ENCODE measurements at regions not wholly inside any gene's neighbourhood (a gene's known extent, or its start where the extent isn't known, plus 50 kb on each side); places are given as distances from the start of the nearest gene placed in this dataset.

DNA sequence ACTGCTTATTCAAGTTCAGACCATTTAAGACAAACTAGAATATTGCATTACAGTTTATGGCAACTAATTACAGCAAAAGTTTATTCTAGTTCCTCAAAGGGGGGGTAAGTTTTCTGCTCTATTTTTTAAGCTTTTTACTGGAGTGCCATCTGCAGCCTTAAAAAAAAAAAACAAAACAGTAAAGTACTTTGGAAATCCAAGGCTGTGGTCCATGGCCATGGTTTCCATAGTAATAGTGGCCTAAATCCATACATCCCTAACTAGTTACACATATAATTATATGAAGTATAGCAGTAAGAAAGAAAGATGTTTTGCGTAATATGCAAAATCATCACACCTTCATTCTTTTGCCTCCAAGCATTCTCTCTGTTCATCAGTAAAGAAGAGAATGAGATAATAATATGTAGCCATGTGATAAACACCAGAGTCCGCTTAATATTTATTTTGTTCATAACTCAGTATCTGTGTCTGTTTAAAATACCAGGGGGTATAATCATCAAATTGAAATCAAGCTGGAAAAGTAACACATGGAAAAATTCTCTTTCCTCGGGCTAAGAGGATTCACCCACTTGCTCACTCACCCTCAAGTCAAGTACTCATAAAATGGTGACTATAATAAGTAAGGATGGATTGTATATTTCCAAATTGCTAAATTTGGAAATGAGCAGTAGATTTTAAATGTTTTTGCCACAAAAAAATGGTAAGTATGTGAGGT is 301.1 kb upstream of the RND3 start:
- Mint-ChIP-seq H3K36me3 (ENCODE audit: low read depth, unreplicated experiment) (no peaks in the 10 kb centered on the region), H3K4me1 (ENCODE audit: low read depth, unreplicated experiment) (no peaks in the 10 kb centered on the region), H3K4me3 (ENCODE audit: unreplicated experiment) (no peak overlapping the region), H3K27ac (ENCODE audit: unreplicated experiment) (no peak overlapping the region), H3K9me3 (ENCODE audit: unreplicated experiment) (no peaks in the 10 kb centered on the region), H3K27me3 (ENCODE audit: low read depth, unreplicated experiment) (no peaks in the 10 kb centered on the region)
- Histone ChIP-seq H3K4me2 (ENCODE audit: low read length) (no peak overlapping the region), H3K27ac (ENCODE audit: low read depth, low read length) (no peak overlapping the region), H4K20me1 (ENCODE audit: insufficient read depth, low read length) (no peaks in the 10 kb centered on the region), H3K4me3 (ENCODE audit: insufficient read depth, low read depth, low read length) (no peak overlapping the region), H3K36me3 (ENCODE audit: insufficient read depth, low read length) (no peaks in the 10 kb centered on the region), H3K9me3 (ENCODE audit: insufficient read depth, low read depth, low read length) (peaks cover 3% of the 10 kb centered on the region), H3K27me3 (ENCODE audit: insufficient read depth, low read length) (no peaks in the 10 kb centered on the region), H3K9ac (ENCODE audit: low read length) (no peak overlapping the region), H3K4me1 (ENCODE audit: insufficient read depth, low read length) (no peaks in the 10 kb centered on the region), H3K79me2 (ENCODE audit: insufficient read depth, low read length) (no peaks in the 10 kb centered on the region), H2AFZ (ENCODE audit: low read depth, low read length) (no peak overlapping the region)
- no peak for FAIRE-seq
- TF ChIP-seq EZH2 (IDR thresholded peaks at IDR 0.05; ENCODE audit: insufficient read depth, low read length), result no peak
- TF ChIP-seq, protein P1, sequence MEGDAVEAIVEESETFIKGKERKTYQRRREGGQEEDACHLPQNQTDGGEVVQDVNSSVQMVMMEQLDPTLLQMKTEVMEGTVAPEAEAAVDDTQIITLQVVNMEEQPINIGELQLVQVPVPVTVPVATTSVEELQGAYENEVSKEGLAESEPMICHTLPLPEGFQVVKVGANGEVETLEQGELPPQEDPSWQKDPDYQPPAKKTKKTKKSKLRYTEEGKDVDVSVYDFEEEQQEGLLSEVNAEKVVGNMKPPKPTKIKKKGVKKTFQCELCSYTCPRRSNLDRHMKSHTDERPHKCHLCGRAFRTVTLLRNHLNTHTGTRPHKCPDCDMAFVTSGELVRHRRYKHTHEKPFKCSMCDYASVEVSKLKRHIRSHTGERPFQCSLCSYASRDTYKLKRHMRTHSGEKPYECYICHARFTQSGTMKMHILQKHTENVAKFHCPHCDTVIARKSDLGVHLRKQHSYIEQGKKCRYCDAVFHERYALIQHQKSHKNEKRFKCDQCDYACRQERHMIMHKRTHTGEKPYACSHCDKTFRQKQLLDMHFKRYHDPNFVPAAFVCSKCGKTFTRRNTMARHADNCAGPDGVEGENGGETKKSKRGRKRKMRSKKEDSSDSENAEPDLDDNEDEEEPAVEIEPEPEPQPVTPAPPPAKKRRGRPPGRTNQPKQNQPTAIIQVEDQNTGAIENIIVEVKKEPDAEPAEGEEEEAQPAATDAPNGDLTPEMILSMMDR (IDR thresholded peaks at IDR 0.05; ENCODE audit: insufficient read depth, low read depth, low read length), result no peak
- DNase-seq (ENCODE audit: low read depth), result no peak

DNA sequence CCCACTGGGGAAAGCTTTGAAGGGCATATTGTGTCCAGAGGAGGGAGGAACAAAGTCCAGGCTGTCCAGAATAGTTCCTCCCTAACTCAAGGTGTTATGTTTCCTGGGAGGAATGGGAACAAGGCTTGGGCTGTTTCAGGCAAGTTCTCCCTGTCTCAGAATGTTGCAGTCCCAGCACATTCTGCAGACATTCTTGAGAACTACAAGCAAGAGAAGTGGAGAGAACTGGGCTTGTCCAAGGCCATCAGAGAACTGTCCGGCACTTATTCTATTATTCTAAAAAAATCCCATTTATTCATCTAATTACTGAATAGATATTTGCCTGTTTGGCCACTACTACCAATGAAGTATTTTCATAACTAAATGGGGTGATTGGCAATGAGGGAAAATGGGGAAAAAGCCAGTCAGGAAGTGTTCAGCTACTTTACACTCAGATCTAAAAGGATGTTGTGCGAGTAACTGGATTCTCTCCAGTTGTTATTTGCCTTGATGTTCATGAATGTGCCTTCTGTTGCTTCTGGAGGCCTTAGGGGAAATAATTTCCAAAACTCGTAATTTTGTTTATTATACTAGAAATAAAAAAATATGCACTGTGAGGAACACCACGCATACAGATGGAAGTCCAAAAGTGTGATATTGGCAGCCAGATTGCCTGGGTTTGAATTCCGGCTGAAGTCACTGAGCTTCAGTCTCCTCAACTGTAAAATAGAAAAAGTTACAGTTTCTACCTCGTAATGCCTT is 300.1 kb upstream of the RND3 start:
- Histone ChIP-seq H3K79me2 (ENCODE audit: insufficient read depth, low read length) (no peaks in the 10 kb centered on the region), H3K27ac (ENCODE audit: low read depth, low read length) (no peak overlapping the region), H3K36me3 (ENCODE audit: insufficient read depth, low read length) (no peaks in the 10 kb centered on the region), H3K4me3 (ENCODE audit: insufficient read depth, low read depth, low read length) (no peak overlapping the region), H3K4me2 (ENCODE audit: low read length) (no peak overlapping the region), H3K9ac (ENCODE audit: low read length) (no peak overlapping the region), H4K20me1 (ENCODE audit: insufficient read depth, low read length) (no peaks in the 10 kb centered on the region), H2AFZ (ENCODE audit: low read depth, low read length) (no peak overlapping the region), H3K4me1 (ENCODE audit: insufficient read depth, low read length) (no peaks in the 10 kb centered on the region), H3K9me3 (ENCODE audit: insufficient read depth, low read depth, low read length) (peaks cover 3% of the 10 kb centered on the region), H3K27me3 (ENCODE audit: insufficient read depth, low read length) (no peaks in the 10 kb centered on the region)
- DNase-seq (ENCODE audit: low read depth) (no peak), FAIRE-seq (peak; percentile 9)
- Mint-ChIP-seq H3K9me3 (ENCODE audit: unreplicated experiment) (no peaks in the 10 kb centered on the region), H3K36me3 (ENCODE audit: low read depth, unreplicated experiment) (no peaks in the 10 kb centered on the region), H3K27me3 (ENCODE audit: low read depth, unreplicated experiment) (no peaks in the 10 kb centered on the region), H3K27ac (ENCODE audit: unreplicated experiment) (no peak overlapping the region), H3K4me1 (ENCODE audit: low read depth, unreplicated experiment) (no peaks in the 10 kb centered on the region), H3K4me3 (ENCODE audit: unreplicated experiment) (no peak overlapping the region)
- no peak for TF ChIP-seq EZH2 (IDR thresholded peaks at IDR 0.05; ENCODE audit: insufficient read depth, low read length)
- TF ChIP-seq, protein P1 (IDR thresholded peaks at IDR 0.05; ENCODE audit: insufficient read depth, low read depth, low read length), result no peak

DNA sequence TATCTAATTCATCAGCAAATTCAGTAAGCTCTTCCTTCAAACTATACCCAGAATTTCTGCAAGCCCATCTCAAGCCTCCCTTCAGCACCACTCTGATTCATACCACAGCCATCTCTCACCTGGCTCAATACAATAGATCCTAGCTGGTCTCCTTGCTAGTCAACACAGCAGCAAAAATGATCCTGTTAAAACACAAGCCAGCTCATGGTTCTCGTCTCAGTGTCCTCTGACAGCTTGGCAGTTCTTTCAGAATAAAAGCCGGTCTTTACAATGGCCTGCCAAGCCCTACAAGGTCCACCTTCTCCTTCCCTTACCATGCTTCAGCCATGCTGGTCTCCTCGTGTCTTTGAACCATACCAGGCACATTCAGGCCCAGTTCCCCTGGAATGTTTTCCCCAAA is 296.9 kb upstream of the RND3 start:
- Mint-ChIP-seq H3K27ac (ENCODE audit: unreplicated experiment) (no peak overlapping the region), H3K36me3 (ENCODE audit: low read depth, unreplicated experiment) (no peaks in the 10 kb centered on the region), H3K4me3 (ENCODE audit: unreplicated experiment) (no peak overlapping the region), H3K27me3 (ENCODE audit: low read depth, unreplicated experiment) (no peaks in the 10 kb centered on the region), H3K9me3 (ENCODE audit: unreplicated experiment) (no peaks in the 10 kb centered on the region), H3K4me1 (ENCODE audit: low read depth, unreplicated experiment) (no peaks in the 10 kb centered on the region)
- Histone ChIP-seq H3K4me1 (ENCODE audit: insufficient read depth, low read length) (no peaks in the 10 kb centered on the region), H3K4me2 (ENCODE audit: low read length) (no peak overlapping the region), H3K36me3 (ENCODE audit: insufficient read depth, low read length) (no peaks in the 10 kb centered on the region), H2AFZ (ENCODE audit: low read depth, low read length) (no peak overlapping the region), H3K27ac (ENCODE audit: low read depth, low read length) (no peak overlapping the region), H3K79me2 (ENCODE audit: insufficient read depth, low read length) (no peaks in the 10 kb centered on the region), H3K9ac (ENCODE audit: low read length) (no peak overlapping the region), H3K4me3 (ENCODE audit: insufficient read depth, low read depth, low read length) (no peak overlapping the region), H3K9me3 (ENCODE audit: insufficient read depth, low read depth, low read length) (no peaks in the 10 kb centered on the region), H3K27me3 (ENCODE audit: insufficient read depth, low read length) (no peaks in the 10 kb centered on the region), H4K20me1 (ENCODE audit: insufficient read depth, low read length) (no peaks in the 10 kb centered on the region)
- DNase-seq (ENCODE audit: low read depth) (no peak), FAIRE-seq (no peak)
- TF ChIP-seq, protein P1 (IDR thresholded peaks at IDR 0.05; ENCODE audit: insufficient read depth, low read depth, low read length), result no peak
- TF ChIP-seq EZH2 (IDR thresholded peaks at IDR 0.05; ENCODE audit: insufficient read depth, low read length), result no peak

Measured in astrocyte (in vitro differentiated cells and primary cell).